GM23338 (cell line): ENCODE measurements at regions not wholly inside any gene's neighbourhood (a gene's known extent, or its start where the extent isn't known, plus 50 kb on each side); places are given as distances from the start of the nearest gene placed in this dataset.

Experiments used
- ATAC-seq: fragments of 200-7000 bp; cut with Tn5 transposase; 3 replicates; pipeline ENCODE4 v1.9.1; 2020
- DNase-seq: peaks from one replicate; pipeline ENCODE4 v3.0.0-alpha.2; 2015; ENCODE audit warnings: low spot score
- H2AFZ ChIP-seq: fragments of 200-600 bp; sonication (generic); 2 replicates; pipeline ENCODE4 v1.8.0; 2016; ENCODE audit warnings: antibody characterized with exemption, mild to moderate bottlenecking, moderate library complexity
- H3F3A ChIP-seq: fragments of 200-600 bp; sonication (generic); replicated peaks from 2 replicates; pipeline ENCODE4 v1.8.0; 2017; ENCODE audit warnings: antibody characterized with exemption, mixed run types, low read depth
- H3K27ac ChIP-seq: fragments of 200-600 bp; sonication (generic); 2 replicates; pipeline ENCODE4 v1.6.1; 2016; ENCODE audit warnings: low read depth
- H3K27me3 ChIP-seq: fragments of 200-600 bp; sonication (generic); 2 replicates; pipeline ENCODE4 v1.8.0; 2016; ENCODE audit warnings: mild to moderate bottlenecking, mixed run types, moderate library complexity; ENCODE audit not compliant: insufficient read depth
- H3K36me3 ChIP-seq: fragments of 200-600 bp; sonication (generic); 2 replicates; pipeline ENCODE4 v1.8.0; 2016; ENCODE audit warnings: mild to moderate bottlenecking; ENCODE audit not compliant: insufficient read depth
- H3K4me1 ChIP-seq: fragments of 200-600 bp; sonication (generic); 2 replicates; pipeline ENCODE4 v1.8.0; 2016; ENCODE audit warnings: mild to moderate bottlenecking, moderate library complexity; ENCODE audit not compliant: insufficient read depth
- H3K4me2 ChIP-seq: fragments of 200-600 bp; sonication (generic); 2 replicates; pipeline ENCODE4 v1.7.1; 2017; ENCODE audit warnings: mixed run types
- H3K4me3 ChIP-seq: fragments of 200-600 bp; sonication (generic); 2 replicates; pipeline ENCODE4 v1.6.1; 2016; ENCODE audit warnings: mixed run types
- H3K79me2 ChIP-seq: fragments of 200-600 bp; sonication (generic); replicated peaks from 2 replicates; pipeline ENCODE4 v1.8.0; 2017; ENCODE audit warnings: mild to moderate bottlenecking; ENCODE audit not compliant: insufficient read depth
- H3K9me2 ChIP-seq: fragments of 200-600 bp; sonication (generic); 2 replicates; pipeline ENCODE4 v1.8.0; 2017; ENCODE audit not compliant: insufficient read depth
- H4K20me1 ChIP-seq: fragments of 200-600 bp; sonication (generic); replicated peaks from 2 replicates; pipeline ENCODE4 v1.8.0; 2017; ENCODE audit warnings: mild to moderate bottlenecking; ENCODE audit not compliant: insufficient read depth
- H3K27ac Mint-ChIP-seq: 2 replicates; pipeline ENCODE4 v1.8.0; 2020; ENCODE audit warnings: inconsistent platforms, mild to moderate bottlenecking, moderate library complexity, mixed read lengths
- H3K27me3 Mint-ChIP-seq: 3 replicates; pipeline ENCODE4 v1.8.0; 2022; ENCODE audit warnings: low read depth, mild to moderate bottlenecking, moderate library complexity, mixed read lengths, inconsistent platforms; ENCODE audit not compliant: insufficient read depth, poor library complexity
- H3K36me3 Mint-ChIP-seq: 3 replicates; pipeline ENCODE4 v1.8.0; 2021; ENCODE audit warnings: low read depth, mild to moderate bottlenecking, inconsistent platforms, moderate library complexity, mixed read lengths
- H3K4me1 Mint-ChIP-seq: 3 replicates; pipeline ENCODE4 v1.8.0; 2020; ENCODE audit warnings: mild to moderate bottlenecking, inconsistent platforms, mixed read lengths
- H3K4me3 Mint-ChIP-seq: 3 replicates; pipeline ENCODE4 v1.8.0; 2021; ENCODE audit warnings: moderate library complexity, mild to moderate bottlenecking, inconsistent platforms, mixed read lengths
- H3K9me3 Mint-ChIP-seq: 3 replicates; pipeline ENCODE4 v1.8.0; 2020; ENCODE audit warnings: moderate library complexity, mild to moderate bottlenecking, inconsistent platforms, mixed read lengths
- CREB1 ChIP-seq: fragments of 250-450 bp; sonication (Bioruptor Pico); IDR thresholded peaks from 2 replicates; pipeline ENCODE4 v1.5.0; 2020; ENCODE audit warnings: low read depth, mild to moderate bottlenecking, moderate library complexity
- CTCF ChIP-seq, 2 experiments: fragments of 200-600 bp in 1 of 2; sonication (generic) in 1 of 2; conservative IDR thresholded peaks; 2 replicates each; pipeline versions ENCODE4 v1.5.1 to v1.6.1; 2016 to 2017; ENCODE audit warnings: antibody characterized with exemption in 2 of 2, low read depth in 2 of 2, mild to moderate bottlenecking in 2 of 2, moderate library complexity in 1 of 2
- ETS1 ChIP-seq: IDR thresholded peaks from 2 replicates; pipeline ENCODE4 v1.6.1; 2016; ENCODE audit warnings: antibody characterized with exemption
- EZH2 ChIP-seq: fragments of 200-600 bp; sonication (generic); IDR thresholded peaks from one replicate; pipeline ENCODE4 v1.8.0; 2017; ENCODE audit warnings: antibody characterized with exemption, mild to moderate bottlenecking, low read depth; ENCODE audit not compliant: unreplicated experiment
- EZH2phosphoT487 ChIP-seq: fragments of 200-600 bp; sonication (generic); IDR thresholded peaks from one replicate; pipeline ENCODE4 v1.8.1; 2018; ENCODE audit warnings: antibody characterized with exemption; ENCODE audit not compliant: unreplicated experiment
- JUNB ChIP-seq: IDR thresholded peaks from one replicate; pipeline ENCODE4 v1.6.1; 2016; ENCODE audit warnings: antibody characterized with exemption; ENCODE audit not compliant: unreplicated experiment
- NANOG ChIP-seq: IDR thresholded peaks from 2 replicates; pipeline ENCODE4 v1.6.1; 2016; ENCODE audit warnings: antibody characterized with exemption, borderline replicate concordance
- POLR2AphosphoS5 ChIP-seq: IDR thresholded peaks from 2 replicates; pipeline ENCODE4 v1.6.1; 2016; ENCODE audit warnings: antibody characterized with exemption, low read depth
- REST ChIP-seq: IDR thresholded peaks from one replicate; pipeline ENCODE4 v1.6.1; 2018; ENCODE audit warnings: antibody characterized with exemption; ENCODE audit not compliant: unreplicated experiment
- STAT1 ChIP-seq: IDR thresholded peaks from one replicate; pipeline ENCODE4 v1.6.1; 2016; ENCODE audit warnings: antibody characterized with exemption; ENCODE audit not compliant: unreplicated experiment
- ZNF114 ChIP-seq: fragments of 250-450 bp; sonication (Bioruptor Pico); IDR thresholded peaks from 2 replicates; pipeline ENCODE4 v1.5.0; 2020; ENCODE audit warnings: mild to moderate bottlenecking, moderate library complexity
- ZNF331 ChIP-seq: fragments of 250-450 bp; sonication (Bioruptor Pico); IDR thresholded peaks from 2 replicates; pipeline ENCODE4 v1.5.0; 2020; ENCODE audit warnings: low read depth, mild to moderate bottlenecking, moderate library complexity
- TF ChIP-seq, protein P1 (sequence below): fragments of 250-450 bp; sonication (Bioruptor Pico); IDR thresholded peaks from 2 replicates; pipeline ENCODE4 v1.5.0; 2020; ENCODE audit warnings: mild to moderate bottlenecking, moderate library complexity

GRCh38 chr2:22518641-22519040, 866.3 kb upstream of the KLHL29 start:
- peaks cover 11% of the 10 kb centered on the region for H3K4me1 Mint-ChIP-seq
- no peaks in the 10 kb centered on the region for H3K79me2 ChIP-seq
- peaks cover 5% of the 10 kb centered on the region for H3K27me3 Mint-ChIP-seq
- peaks cover 5% of the 10 kb centered on the region for H3K9me3 Mint-ChIP-seq
- H2AFZ ChIP-seq: no peak overlapping the region
- H3K27me3 ChIP-seq: no peaks in the 10 kb centered on the region
- H4K20me1 ChIP-seq: no peaks in the 10 kb centered on the region
- no peaks in the 10 kb centered on the region; the same call in 1 of the 2 replicates for H3K36me3 ChIP-seq
- no peak overlapping the region for H3K4me3 ChIP-seq
- TF ChIP-seq ETS1 (no peak), JUNB (no peak), CREB1 (CRISPR knock-in tag) (no peak), REST (no peak), POLR2AphosphoS5 (no peak), NANOG (no peak), CTCF (conservative IDR thresholded peaks at IDR 0.05; ENCODE audit: low read depth in 2 of 2) (no peak), EZH2phosphoT487 (no peak), ZNF114 (CRISPR knock-in tag) (no peak), STAT1 (no peak), EZH2 (no peak), ZNF331 (no peak)
- TF ChIP-seq, protein P1, sequence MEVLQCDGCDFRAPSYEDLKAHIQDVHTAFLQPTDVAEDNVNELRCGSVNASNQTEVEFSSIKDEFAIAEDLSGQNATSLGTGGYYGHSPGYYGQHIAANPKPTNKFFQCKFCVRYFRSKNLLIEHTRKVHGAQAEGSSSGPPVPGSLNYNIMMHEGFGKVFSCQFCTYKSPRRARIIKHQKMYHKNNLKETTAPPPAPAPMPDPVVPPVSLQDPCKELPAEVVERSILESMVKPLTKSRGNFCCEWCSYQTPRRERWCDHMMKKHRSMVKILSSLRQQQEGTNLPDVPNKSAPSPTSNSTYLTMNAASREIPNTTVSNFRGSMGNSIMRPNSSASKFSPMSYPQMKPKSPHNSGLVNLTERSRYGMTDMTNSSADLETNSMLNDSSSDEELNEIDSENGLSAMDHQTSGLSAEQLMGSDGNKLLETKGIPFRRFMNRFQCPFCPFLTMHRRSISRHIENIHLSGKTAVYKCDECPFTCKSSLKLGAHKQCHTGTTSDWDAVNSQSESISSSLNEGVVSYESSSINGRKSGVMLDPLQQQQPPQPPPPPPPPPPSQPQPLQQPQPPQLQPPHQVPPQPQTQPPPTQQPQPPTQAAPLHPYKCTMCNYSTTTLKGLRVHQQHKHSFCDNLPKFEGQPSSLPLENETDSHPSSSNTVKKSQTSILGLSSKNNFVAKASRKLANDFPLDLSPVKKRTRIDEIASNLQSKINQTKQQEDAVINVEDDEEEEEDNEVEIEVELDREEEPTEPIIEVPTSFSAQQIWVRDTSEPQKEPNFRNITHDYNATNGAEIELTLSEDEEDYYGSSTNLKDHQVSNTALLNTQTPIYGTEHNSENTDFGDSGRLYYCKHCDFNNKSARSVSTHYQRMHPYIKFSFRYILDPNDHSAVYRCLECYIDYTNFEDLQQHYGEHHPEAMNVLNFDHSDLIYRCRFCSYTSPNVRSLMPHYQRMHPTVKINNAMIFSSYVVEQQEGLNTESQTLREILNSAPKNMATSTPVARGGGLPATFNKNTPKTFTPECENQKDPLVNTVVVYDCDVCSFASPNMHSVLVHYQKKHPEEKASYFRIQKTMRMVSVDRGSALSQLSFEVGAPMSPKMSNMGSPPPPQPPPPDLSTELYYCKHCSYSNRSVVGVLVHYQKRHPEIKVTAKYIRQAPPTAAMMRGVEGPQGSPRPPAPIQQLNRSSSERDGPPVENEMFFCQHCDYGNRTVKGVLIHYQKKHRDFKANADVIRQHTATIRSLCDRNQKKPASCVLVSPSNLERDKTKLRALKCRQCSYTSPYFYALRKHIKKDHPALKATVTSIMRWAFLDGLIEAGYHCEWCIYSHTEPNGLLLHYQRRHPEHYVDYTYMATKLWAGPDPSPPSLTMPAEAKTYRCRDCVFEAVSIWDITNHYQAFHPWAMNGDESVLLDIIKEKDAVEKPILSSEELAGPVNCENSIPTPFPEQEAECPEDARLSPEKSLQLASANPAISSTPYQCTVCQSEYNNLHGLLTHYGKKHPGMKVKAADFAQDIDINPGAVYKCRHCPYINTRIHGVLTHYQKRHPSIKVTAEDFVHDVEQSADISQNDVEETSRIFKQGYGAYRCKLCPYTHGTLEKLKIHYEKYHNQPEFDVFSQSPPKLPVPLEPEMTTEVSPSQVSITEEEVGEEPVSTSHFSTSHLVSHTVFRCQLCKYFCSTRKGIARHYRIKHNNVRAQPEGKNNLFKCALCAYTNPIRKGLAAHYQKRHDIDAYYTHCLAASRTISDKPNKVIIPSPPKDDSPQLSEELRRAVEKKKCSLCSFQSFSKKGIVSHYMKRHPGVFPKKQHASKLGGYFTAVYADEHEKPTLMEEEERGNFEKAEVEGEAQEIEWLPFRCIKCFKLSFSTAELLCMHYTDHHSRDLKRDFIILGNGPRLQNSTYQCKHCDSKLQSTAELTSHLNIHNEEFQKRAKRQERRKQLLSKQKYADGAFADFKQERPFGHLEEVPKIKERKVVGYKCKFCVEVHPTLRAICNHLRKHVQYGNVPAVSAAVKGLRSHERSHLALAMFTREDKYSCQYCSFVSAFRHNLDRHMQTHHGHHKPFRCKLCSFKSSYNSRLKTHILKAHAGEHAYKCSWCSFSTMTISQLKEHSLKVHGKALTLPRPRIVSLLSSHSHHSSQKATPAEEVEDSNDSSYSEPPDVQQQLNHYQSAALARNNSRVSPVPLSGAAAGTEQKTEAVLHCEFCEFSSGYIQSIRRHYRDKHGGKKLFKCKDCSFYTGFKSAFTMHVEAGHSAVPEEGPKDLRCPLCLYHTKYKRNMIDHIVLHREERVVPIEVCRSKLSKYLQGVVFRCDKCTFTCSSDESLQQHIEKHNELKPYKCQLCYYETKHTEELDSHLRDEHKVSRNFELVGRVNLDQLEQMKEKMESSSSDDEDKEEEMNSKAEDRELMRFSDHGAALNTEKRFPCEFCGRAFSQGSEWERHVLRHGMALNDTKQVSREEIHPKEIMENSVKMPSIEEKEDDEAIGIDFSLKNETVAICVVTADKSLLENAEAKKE (CRISPR knock-in tag): no peak
- H3K27ac ChIP-seq: no peak overlapping the region
- no peak overlapping the region for H3K27ac Mint-ChIP-seq
- H3K36me3 Mint-ChIP-seq: no peaks in the 10 kb centered on the region; the same call in 2 of the 3 replicates
- no peak overlapping the region for H3K4me3 Mint-ChIP-seq
- DNase-seq: no peak
- no peaks in the 10 kb centered on the region for H3F3A ChIP-seq
- H3K9me2 ChIP-seq: no peaks in the 10 kb centered on the region
- no peak overlapping the region for H3K4me2 ChIP-seq
- no peaks in the 10 kb centered on the region for H3K4me1 ChIP-seq
- no peak for ATAC-seq
